Neutrophil (primary cell): ENCODE measurements at regions not wholly inside any gene's neighbourhood (a gene's known extent, or its start where the extent isn't known, plus 50 kb on each side); places are given as distances from the start of the nearest gene placed in this dataset.

Experiments used
- H3K27ac ChIP-seq: fragments of 200-600 bp; sonication (generic); 2 replicates; pipeline ENCODE4 v1.5.1; 2016; ENCODE audit warnings: mild to moderate bottlenecking, moderate library complexity
- H3K27me3 ChIP-seq: fragments of 200-600 bp; sonication (generic); 2 replicates; pipeline ENCODE4 v1.6.0; 2016; ENCODE audit warnings: mild to moderate bottlenecking
- H3K36me3 ChIP-seq: fragments of 200-600 bp; sonication (generic); 2 replicates; pipeline ENCODE4 v1.5.1; 2017
- H3K4me1 ChIP-seq, 2 experiments: fragments of 200-600 bp in 1 of 2; sonication (generic) in 1 of 2; 1 replicate in 1 of 2; 2 replicates in 1 of 2; pipeline versions ENCODE4 v1.5.1 to v1.6.1; 2013 to 2016; ENCODE audit warnings: low read depth in 1 of 2, low read length in 1 of 2, mild to moderate bottlenecking in 1 of 2, moderate library complexity in 1 of 2; ENCODE audit not compliant: control insufficient read depth in 1 of 2, insufficient read depth in 1 of 2
- H3K4me3 ChIP-seq, 2 experiments: fragments of 200-600 bp in 1 of 2; sonication (generic) in 1 of 2; 1 replicate in 1 of 2; 2 replicates in 1 of 2; pipeline ENCODE4 v1.5.1; 2013 to 2016; ENCODE audit warnings: low read depth in 1 of 2, low read length in 1 of 2, mild to moderate bottlenecking in 1 of 2, moderate library complexity in 1 of 2
- H3K9me3 ChIP-seq: fragments of 200-600 bp; sonication (generic); 2 replicates; pipeline ENCODE4 v1.5.1; 2016
- CTCF ChIP-seq: fragments of 200-600 bp; sonication (generic); IDR thresholded peaks from 2 replicates; pipeline ENCODE4 v1.5.1; 2016; ENCODE audit warnings: antibody characterized with exemption

GRCh38 chr3:135908225-135908624 lies 57.3 kb upstream of the PPP2R3A start:
- TF ChIP-seq CTCF = no peak
- no peak overlapping the region for H3K27ac ChIP-seq

GRCh38 chr3:135908737-135909136 lies 56.8 kb upstream of the PPP2R3A start:
- Histone ChIP-seq H3K4me1 (no peaks in the 10 kb centered on the region), H3K4me3 (no peak overlapping the region), H3K27ac (no peak overlapping the region), H3K36me3 (no peaks in the 10 kb centered on the region), H3K9me3 (no peaks in the 10 kb centered on the region), H3K27me3 (no peaks in the 10 kb centered on the region)
- no peak for TF ChIP-seq CTCF

More at GRCh38 chr3:135908225-135908624, 57.3 kb upstream of the PPP2R3A start:
- Histone ChIP-seq H3K36me3 (no peaks in the 10 kb centered on the region), H3K27me3 (no peaks in the 10 kb centered on the region), H3K4me1 (no peaks in the 10 kb centered on the region), H3K4me3 (no peak overlapping the region), H3K9me3 (no peaks in the 10 kb centered on the region)

- Histone ChIP-seq H3K9me3 (no peaks in the 10 kb centered on the region), H3K4me3 (no peak overlapping the region)
Observed at GRCh38 chr3:135911110-135911509, 54.4 kb upstream of the PPP2R3A start.

GRCh38 chr3:135915206-135915605 lies 50.3 kb upstream of the PPP2R3A start:
- no peaks in the 10 kb centered on the region for H3K9me3 ChIP-seq
- H3K27ac ChIP-seq = no peak overlapping the region
- H3K27me3 ChIP-seq = peaks cover 10% of the 10 kb centered on the region
- no peak overlapping the region for H3K4me3 ChIP-seq
- TF ChIP-seq CTCF = no peak
- no peaks in the 10 kb centered on the region for H3K4me1 ChIP-seq
- H3K36me3 ChIP-seq = no peaks in the 10 kb centered on the region

More at GRCh38 chr3:135911110-135911509, 54.4 kb upstream of the PPP2R3A start:
- TF ChIP-seq CTCF = no peak
- H3K36me3 ChIP-seq = no peaks in the 10 kb centered on the region
- H3K4me1 ChIP-seq = no peaks in the 10 kb centered on the region
- no peak overlapping the region for H3K27ac ChIP-seq
- H3K27me3 ChIP-seq = peaks cover 3% of the 10 kb centered on the region
